Upper lobe of left lung (tissue), 4 donors: ENCODE measurements at regions not wholly inside any gene's neighbourhood (a gene's known extent, or its start where the extent isn't known, plus 50 kb on each side); places are given as distances from the start of the nearest gene placed in this dataset.

ENCODE experiments used
- EP300 ChIP-seq, 4 donors: sonication (generic); formaldehyde crosslinking; IDR thresholded peaks; one replicate each; pipeline ENCODE4 v1.5.1; 2017; ENCODE audit warnings: antibody characterized with exemption in 4 of 4, control low read depth in 2 of 4
- POLR2A ChIP-seq, 4 donors: fragments of 450-650 bp; IDR thresholded peaks; one replicate each; pipeline ENCODE4 v1.5.1; 2016 to 2017; ENCODE audit warnings: antibody characterized with exemption in 4 of 4, mild to moderate bottlenecking in 2 of 4
- POLR2AphosphoS5 ChIP-seq, 2 donors: sonication (generic); formaldehyde crosslinking; IDR thresholded peaks; one replicate each; pipeline ENCODE4 v1.5.1; 2017; ENCODE audit warnings: antibody characterized with exemption in 2 of 2
- TF ChIP-seq, protein P1 (sequence below), 6 experiments: fragments of 450-650 bp in 4 of 6; fragments of 200-600 bp in 2 of 6; sonication (generic) in 2 of 6; IDR thresholded peaks; one replicate each; pipeline ENCODE4 v1.5.1; 2016 to 2019; ENCODE audit warnings: antibody characterized with exemption in 6 of 6

DNA sequence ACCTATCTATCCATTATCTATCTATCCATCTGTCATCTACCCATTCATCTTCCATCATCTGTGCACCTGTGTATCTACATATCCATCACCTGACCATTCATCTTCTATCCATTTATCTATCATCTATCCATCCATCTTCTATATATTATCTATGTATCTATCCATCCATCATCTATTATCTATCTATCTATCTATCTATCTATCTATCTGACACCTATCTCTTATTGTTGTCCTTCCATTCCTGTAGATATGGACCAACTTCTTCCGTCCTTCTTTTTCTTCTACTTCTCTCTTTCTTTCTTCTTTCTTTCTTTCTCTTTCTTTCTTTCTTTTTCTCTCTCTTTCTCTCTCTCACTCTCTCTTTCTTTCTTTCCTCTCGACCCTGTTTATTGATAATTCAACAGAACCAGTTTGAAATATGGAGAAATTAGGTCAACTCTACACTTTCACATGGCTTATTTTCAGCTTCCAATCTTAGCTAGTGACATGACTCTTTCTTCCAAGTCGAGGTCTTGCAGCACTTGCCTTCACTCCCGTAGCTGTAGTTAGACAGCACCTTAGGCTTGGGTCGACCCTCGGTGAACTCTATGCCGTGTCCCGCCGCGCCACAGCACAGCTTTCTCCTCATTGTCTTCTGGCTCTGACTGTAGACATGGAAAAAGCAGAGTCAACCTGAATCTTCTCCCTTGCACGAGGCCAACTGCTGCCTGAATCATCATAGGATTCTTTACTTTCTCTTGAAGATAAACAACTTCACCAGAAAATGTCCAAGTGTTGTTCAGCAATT, 110.4 kb upstream of the EXOC2 start:
- TF ChIP-seq EP300 (IDR thresholded peaks at IDR 0.05) (no peak), POLR2A (IDR thresholded peaks at IDR 0.05) (no peak), POLR2AphosphoS5 (IDR thresholded peaks at IDR 0.05) (no peak)
- TF ChIP-seq, protein P1, sequence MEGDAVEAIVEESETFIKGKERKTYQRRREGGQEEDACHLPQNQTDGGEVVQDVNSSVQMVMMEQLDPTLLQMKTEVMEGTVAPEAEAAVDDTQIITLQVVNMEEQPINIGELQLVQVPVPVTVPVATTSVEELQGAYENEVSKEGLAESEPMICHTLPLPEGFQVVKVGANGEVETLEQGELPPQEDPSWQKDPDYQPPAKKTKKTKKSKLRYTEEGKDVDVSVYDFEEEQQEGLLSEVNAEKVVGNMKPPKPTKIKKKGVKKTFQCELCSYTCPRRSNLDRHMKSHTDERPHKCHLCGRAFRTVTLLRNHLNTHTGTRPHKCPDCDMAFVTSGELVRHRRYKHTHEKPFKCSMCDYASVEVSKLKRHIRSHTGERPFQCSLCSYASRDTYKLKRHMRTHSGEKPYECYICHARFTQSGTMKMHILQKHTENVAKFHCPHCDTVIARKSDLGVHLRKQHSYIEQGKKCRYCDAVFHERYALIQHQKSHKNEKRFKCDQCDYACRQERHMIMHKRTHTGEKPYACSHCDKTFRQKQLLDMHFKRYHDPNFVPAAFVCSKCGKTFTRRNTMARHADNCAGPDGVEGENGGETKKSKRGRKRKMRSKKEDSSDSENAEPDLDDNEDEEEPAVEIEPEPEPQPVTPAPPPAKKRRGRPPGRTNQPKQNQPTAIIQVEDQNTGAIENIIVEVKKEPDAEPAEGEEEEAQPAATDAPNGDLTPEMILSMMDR (IDR thresholded peaks at IDR 0.05): no peak
